ENCODE measurements at regions not wholly inside any gene's neighbourhood (a gene's known extent, or its start where the extent isn't known, plus 50 kb on each side); places are given as distances from the start of the nearest gene placed in this dataset.

- TF ChIP-seq CTCF (conservative IDR thresholded peaks at IDR 0.05 in 1 of 2, IDR thresholded peaks at IDR 0.05 in 1 of 2; ENCODE audit: extremely low read depth in 1 of 2, insufficient read depth in 1 of 2, low read depth in 1 of 2, low read length in 2 of 2) (no peak), EZH2 (IDR thresholded peaks at IDR 0.05; ENCODE audit: borderline replicate concordance, low read length) (no peak)
These were observed 231.4 kb upstream of the DDHD1 start for GRCh38 chr14:53384536-53384935.
